WTC11 (cell line): ENCODE measurements at regions not wholly inside any gene's neighbourhood (a gene's known extent, or its start where the extent isn't known, plus 50 kb on each side); places are given as distances from the start of the nearest gene placed in this dataset.

Experiments
- CTCF ChIP-seq: fragments of 200-600 bp; IDR thresholded peaks from 2 replicates; pipeline ENCODE4 v1.8.0; 2022; ENCODE audit warnings: antibody characterized with exemption
- HMGA2 ChIP-seq: fragments of 250-450 bp; sonication (Bioruptor Pico); IDR thresholded peaks from 2 replicates; pipeline ENCODE4 v1.4.0; 2021; ENCODE audit warnings: mild to moderate bottlenecking, moderate library complexity
- MLX ChIP-seq: sonication (generic); formaldehyde crosslinking; IDR thresholded peaks from 2 replicates; pipeline ENCODE4 v1.8.1; 2023; ENCODE audit warnings: mild to moderate bottlenecking, missing genetic modification reagents, moderate library complexity
- NFYB ChIP-seq: sonication (generic); formaldehyde crosslinking; conservative IDR thresholded peaks from 2 replicates; pipeline ENCODE4 v1.8.0; 2022; ENCODE audit warnings: low read depth, missing genetic modification reagents
- TCF7 ChIP-seq: sonication (generic); formaldehyde crosslinking; IDR thresholded peaks from 2 replicates; pipeline ENCODE4 v1.8.0; 2022; ENCODE audit warnings: mild to moderate bottlenecking, low read depth, missing genetic modification reagents, moderate library complexity
- ZNF416 ChIP-seq: fragments of 250-450 bp; sonication (Bioruptor Pico); IDR thresholded peaks from 2 replicates; pipeline ENCODE4 v1.9.0; 2021; ENCODE audit warnings: mild to moderate bottlenecking, inconsistent platforms

- TF ChIP-seq HMGA2 (CRISPR knock-in tag) (no peak), CTCF (no peak), NFYB (CRISPR knock-in tag) (no peak), MLX (CRISPR knock-in tag) (no peak), TCF7 (no peak), ZNF416 (CRISPR knock-in tag) (no peak)
Observed at GRCh38 chr5:4921929-4922328, 218.2 kb upstream of the ADAMTS16 start.
